Panc1 (cell line): ENCODE measurements at regions not wholly inside any gene's neighbourhood (a gene's known extent, or its start where the extent isn't known, plus 50 kb on each side); places are given as distances from the start of the nearest gene placed in this dataset.

ENCODE experiments used
- ATAC-seq: fragments of 200-7000 bp; cut with Tn5 transposase; 2 replicates; pipeline ENCODE4 v1.9.1; 2020; ENCODE audit warnings: mild to moderate bottlenecking, moderate library complexity
- BruUV-seq: library from RNA; stranded (reverse); fragments of 400-500 nt; replicated peaks from 2 replicates; lab custom pipeline; 2021; lab: Mats Ljungman, UMichigan
- CTCF ChIA-PET: fragments of 300-600 bp; sonication (Branson Sonifier 250); formaldehyde crosslinking; loops from one replicate; lab custom pipeline; 2022; ENCODE audit warnings: antibody characterized with exemption; lab: Charles Lee
- POLR2A ChIA-PET: fragments of 300-600 bp; sonication (Branson Sonifier 250); formaldehyde crosslinking; loops from one replicate; lab custom pipeline; 2022; ENCODE audit warnings: antibody characterized with exemption; lab: Charles Lee
- DNase-seq: peaks from one replicate; pipeline ENCODE4 v3.0.0-alpha.2; 2010; ENCODE audit warnings: low read depth, low spot score
- H3K27ac ChIP-seq: 2 replicates; pipeline ENCODE4 v1.5.1; 2011; ENCODE audit warnings: mild to moderate bottlenecking, low read length, inconsistent platforms
- H3K27me3 ChIP-seq: fragments of 200-500 bp; sonication (Bioruptor generic); 2 replicates; pipeline ENCODE4 v1.6.0; 2014; ENCODE audit warnings: low read length, inconsistent platforms; ENCODE audit not compliant: control insufficient read depth, insufficient read depth
- H3K36me3 ChIP-seq: fragments of 200-500 bp; sonication (Bioruptor generic); 2 replicates; pipeline ENCODE4 v1.5.1; 2014; ENCODE audit warnings: inconsistent platforms, mild to moderate bottlenecking, low read length, moderate library complexity; ENCODE audit not compliant: control insufficient read depth, insufficient read depth
- H3K4me1 ChIP-seq: 2 replicates; pipeline ENCODE4 v1.5.1; 2011; ENCODE audit warnings: inconsistent platforms, mild to moderate bottlenecking, low read length, moderate library complexity; ENCODE audit not compliant: control insufficient read depth, insufficient read depth
- H3K4me3 ChIP-seq, 2 experiments: 2 replicates each; pipeline ENCODE4 v1.5.1; 2011 to 2012; ENCODE audit warnings: low read depth in 2 of 2, low read length in 2 of 2, mild to moderate bottlenecking in 2 of 2, inconsistent platforms in 1 of 2, moderate library complexity in 1 of 2
- H3K9me3 ChIP-seq: fragments of 200-500 bp; sonication (Bioruptor generic); 2 replicates; pipeline ENCODE4 v1.5.1; 2014; ENCODE audit warnings: low read depth, mild to moderate bottlenecking, inconsistent platforms, low read length, moderate library complexity; ENCODE audit not compliant: control insufficient read depth, insufficient read depth
- CTCF ChIP-seq: fragments of 450-650 bp; IDR thresholded peaks from 2 replicates; pipeline ENCODE4 v1.5.1; 2017; ENCODE audit warnings: mild to moderate bottlenecking
- POLR2AphosphoS5 ChIP-seq: IDR thresholded peaks from 2 replicates; pipeline ENCODE4 v1.6.1; 2012; ENCODE audit warnings: mild to moderate bottlenecking, low read depth, low read length, moderate library complexity
- SIN3A ChIP-seq: IDR thresholded peaks from 2 replicates; pipeline ENCODE4 v1.6.1; 2012; ENCODE audit warnings: low read depth, mild to moderate bottlenecking, low read length, moderate library complexity, borderline replicate concordance; ENCODE audit not compliant: insufficient read depth
- TCF7L2 ChIP-seq: IDR thresholded peaks from 2 replicates; pipeline ENCODE4 v1.6.1; 2011; ENCODE audit warnings: mild to moderate bottlenecking, low read depth, low read length, inconsistent platforms
- in situ Hi-C: cut with HindIII; loops from 2 replicates; pipeline ENCODE4 v1.10.0; 2016; ENCODE audit warnings: low sequenced_read_pairs, low pct_unique_long_range_greater_than_20kb
- intact Hi-C: fragments of 100-400 bp; cut with micrococcal nuclease; formaldehyde crosslinking; loops from one replicate; pipeline ENCODE4 v1.10.0; 2022; ENCODE audit not compliant: unreplicated experiment
- TF ChIP-seq, protein P1 (sequence below), 2 experiments: IDR thresholded peaks; 2 replicates each; pipeline ENCODE4 v1.6.1; 2011 to 2012; ENCODE audit warnings: low read depth in 2 of 2, control low read depth in 1 of 2, low read length in 1 of 2, mild to moderate bottlenecking in 1 of 2, moderate library complexity in 1 of 2; ENCODE audit not compliant: insufficient read depth in 1 of 2

DNA sequence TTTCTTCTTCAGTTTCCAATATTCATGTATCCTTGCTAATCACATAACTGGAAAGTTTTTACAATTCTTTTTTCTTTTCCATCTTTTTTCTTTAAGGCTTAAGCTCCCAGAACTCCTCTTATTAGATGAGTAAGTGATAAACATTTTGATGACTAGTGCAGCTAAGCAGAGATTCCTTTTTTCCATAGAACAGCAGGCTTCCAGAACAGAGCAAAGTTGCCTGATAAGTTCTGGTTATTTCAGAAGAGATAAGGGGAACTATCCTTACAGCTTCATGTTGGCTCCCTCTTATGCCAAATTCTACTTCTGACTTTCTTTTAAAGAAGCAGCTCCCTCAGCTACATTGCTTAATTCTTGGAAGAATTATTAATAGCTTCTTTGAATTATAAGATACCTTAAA is 194.7 kb upstream of the FAR2 start:
- ATAC-seq, result no peak
- Histone ChIP-seq H3K4me1 (no peaks in the 10 kb centered on the region), H3K4me3 (no peak overlapping the region), H3K27me3 (no peaks in the 10 kb centered on the region), H3K27ac (no peak overlapping the region), H3K36me3 (no peaks in the 10 kb centered on the region), H3K9me3 (no peaks in the 10 kb centered on the region; the same call in 1 of the 2 replicates)
- no peak for DNase-seq
- in situ Hi-C loops (no loop called here), intact Hi-C loops (no loop called here)
- CTCF ChIA-PET, result no interaction called here
- POLR2A ChIA-PET, result no interaction called here
- TF ChIP-seq POLR2AphosphoS5 (no peak), TCF7L2 (no peak), SIN3A (no peak), CTCF (no peak)
- TF ChIP-seq, protein P1, sequence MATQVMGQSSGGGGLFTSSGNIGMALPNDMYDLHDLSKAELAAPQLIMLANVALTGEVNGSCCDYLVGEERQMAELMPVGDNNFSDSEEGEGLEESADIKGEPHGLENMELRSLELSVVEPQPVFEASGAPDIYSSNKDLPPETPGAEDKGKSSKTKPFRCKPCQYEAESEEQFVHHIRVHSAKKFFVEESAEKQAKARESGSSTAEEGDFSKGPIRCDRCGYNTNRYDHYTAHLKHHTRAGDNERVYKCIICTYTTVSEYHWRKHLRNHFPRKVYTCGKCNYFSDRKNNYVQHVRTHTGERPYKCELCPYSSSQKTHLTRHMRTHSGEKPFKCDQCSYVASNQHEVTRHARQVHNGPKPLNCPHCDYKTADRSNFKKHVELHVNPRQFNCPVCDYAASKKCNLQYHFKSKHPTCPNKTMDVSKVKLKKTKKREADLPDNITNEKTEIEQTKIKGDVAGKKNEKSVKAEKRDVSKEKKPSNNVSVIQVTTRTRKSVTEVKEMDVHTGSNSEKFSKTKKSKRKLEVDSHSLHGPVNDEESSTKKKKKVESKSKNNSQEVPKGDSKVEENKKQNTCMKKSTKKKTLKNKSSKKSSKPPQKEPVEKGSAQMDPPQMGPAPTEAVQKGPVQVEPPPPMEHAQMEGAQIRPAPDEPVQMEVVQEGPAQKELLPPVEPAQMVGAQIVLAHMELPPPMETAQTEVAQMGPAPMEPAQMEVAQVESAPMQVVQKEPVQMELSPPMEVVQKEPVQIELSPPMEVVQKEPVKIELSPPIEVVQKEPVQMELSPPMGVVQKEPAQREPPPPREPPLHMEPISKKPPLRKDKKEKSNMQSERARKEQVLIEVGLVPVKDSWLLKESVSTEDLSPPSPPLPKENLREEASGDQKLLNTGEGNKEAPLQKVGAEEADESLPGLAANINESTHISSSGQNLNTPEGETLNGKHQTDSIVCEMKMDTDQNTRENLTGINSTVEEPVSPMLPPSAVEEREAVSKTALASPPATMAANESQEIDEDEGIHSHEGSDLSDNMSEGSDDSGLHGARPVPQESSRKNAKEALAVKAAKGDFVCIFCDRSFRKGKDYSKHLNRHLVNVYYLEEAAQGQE (IDR thresholded peaks at IDR 0.05; ENCODE audit: insufficient read depth in 1 of 2, low read depth in 2 of 2, low read length in 1 of 2), result no peak
- no TSS peak for BruUV-seq

GRCh38 chr12:28955491-28955890 is 193.6 kb upstream of the FAR2 start:
- POLR2A ChIA-PET, result no interaction called here
- H3K9me3 ChIP-seq, result no peaks in the 10 kb centered on the region; the same call in 1 of the 2 replicates
- H3K36me3 ChIP-seq, result no peaks in the 10 kb centered on the region
- H3K4me3 ChIP-seq, result no peak overlapping the region
- ATAC-seq (no peak), DNase-seq (no peak)
- intact Hi-C loops (no loop called here), in situ Hi-C loops (no loop called here)
- TF ChIP-seq POLR2AphosphoS5, result no peak
- TF ChIP-seq TCF7L2, result no peak
- TF ChIP-seq, protein P1 (IDR thresholded peaks at IDR 0.05; ENCODE audit: insufficient read depth in 1 of 2, low read depth in 2 of 2, low read length in 1 of 2), result no peak
- H3K27ac ChIP-seq, result no peak overlapping the region
- BruUV-seq, result no TSS peak
- no peaks in the 10 kb centered on the region for H3K4me1 ChIP-seq
- no peaks in the 10 kb centered on the region for H3K27me3 ChIP-seq
- CTCF ChIA-PET, result no interaction called here
